Neural cell (in vitro differentiated cells): ENCODE measurements at regions not wholly inside any gene's neighbourhood (a gene's known extent, or its start where the extent isn't known, plus 50 kb on each side); places are given as distances from the start of the nearest gene placed in this dataset.
A peak's percentile ranks its signal among the peaks of the same experiment; 100 is the strongest.

Experiments used
- H2AFZ ChIP-seq: fragments of 200-600, 300-800 bp; sonication (generic), shearing (Covaris generic); 2 replicates; pipeline ENCODE4 v1.6.0; 2014; ENCODE audit warnings: low read depth, mild to moderate bottlenecking, antibody characterized with exemption, low read length, moderate library complexity
- H3F3A ChIP-seq: fragments of 200-600 bp; shearing (Covaris generic); 2 replicates; pipeline ENCODE4 v1.6.1; 2016; ENCODE audit warnings: mild to moderate bottlenecking, moderate library complexity, mixed read lengths, antibody characterized with exemption, low read length; ENCODE audit not compliant: insufficient read depth, poor library complexity, severe bottlenecking
- H3K27ac ChIP-seq: fragments of 200-600, 300-800 bp; sonication (generic), shearing (Covaris generic); 2 replicates; pipeline ENCODE4 v1.5.1; 2014; ENCODE audit warnings: mild to moderate bottlenecking, low read length, moderate library complexity
- H3K27me3 ChIP-seq: fragments of 300-800, 200-600 bp; sonication (generic), shearing (Covaris generic); 2 replicates; pipeline ENCODE4 v1.6.0; 2014; ENCODE audit warnings: mild to moderate bottlenecking, low read depth, low read length, moderate library complexity; ENCODE audit not compliant: insufficient read depth
- H3K36me3 ChIP-seq: fragments of 300-800, 200-600 bp; sonication (generic), shearing (Covaris generic); 2 replicates; pipeline ENCODE4 v1.5.1; 2014; ENCODE audit warnings: mild to moderate bottlenecking, antibody characterized with exemption, low read length, moderate library complexity; ENCODE audit not compliant: insufficient read depth
- H3K4me2 ChIP-seq: fragments of 300-800, 200-600 bp; sonication (generic), shearing (Covaris generic); 2 replicates; pipeline ENCODE4 v1.6.0; 2014; ENCODE audit warnings: mild to moderate bottlenecking, low read length
- H3K4me3 ChIP-seq: fragments of 300-800, 200-600 bp; sonication (generic), shearing (Covaris generic); 2 replicates; pipeline ENCODE4 v1.5.1; 2014; ENCODE audit warnings: mild to moderate bottlenecking, low read length, moderate library complexity
- H3K79me2 ChIP-seq: fragments of 200-600 bp; shearing (Covaris generic); replicated peaks from 2 replicates; pipeline ENCODE4 v1.6.0; 2014; ENCODE audit warnings: mild to moderate bottlenecking, low read length, moderate library complexity; ENCODE audit not compliant: insufficient read depth
- H3K9ac ChIP-seq: fragments of 300-800, 200-600 bp; sonication (generic), shearing (Covaris generic); 2 replicates; pipeline ENCODE4 v1.6.1; 2016; ENCODE audit warnings: mild to moderate bottlenecking, low read length, mixed read lengths
- H3K9me2 ChIP-seq: fragments of 200-600 bp; shearing (Covaris generic); 2 replicates; pipeline ENCODE4 v1.6.1; 2016; ENCODE audit warnings: mild to moderate bottlenecking, low read length, mixed read lengths; ENCODE audit not compliant: insufficient read depth
- H3K9me3 ChIP-seq: fragments of 200-600, 300-800 bp; sonication (generic), shearing (Covaris generic); 2 replicates; pipeline ENCODE4 v1.6.1; 2016; ENCODE audit warnings: mild to moderate bottlenecking, mixed run types, low read length, moderate library complexity, mixed read lengths
- H4K20me1 ChIP-seq: fragments of 200-600 bp; shearing (Covaris generic); 2 replicates; pipeline ENCODE4 v1.6.1; 2016; ENCODE audit warnings: mild to moderate bottlenecking, mixed run types; ENCODE audit not compliant: insufficient read depth
- EP300 ChIP-seq: fragments of 450-650 bp; conservative IDR thresholded peaks from 2 replicates; pipeline ENCODE4 v1.6.1; 2014; ENCODE audit warnings: antibody characterized with exemption, mild to moderate bottlenecking, moderate library complexity; ENCODE audit not compliant: poor library complexity, severe bottlenecking
- MXI1 ChIP-seq: fragments of 450-650 bp; conservative IDR thresholded peaks from 2 replicates; pipeline ENCODE4 v1.6.1; 2014; ENCODE audit warnings: antibody characterized with exemption, mild to moderate bottlenecking; ENCODE audit not compliant: poor library complexity, severe bottlenecking
- POLR2AphosphoS5 ChIP-seq: IDR thresholded peaks from 2 replicates; pipeline ENCODE4 v1.6.1; 2012
- RAD21 ChIP-seq: fragments of 450-650 bp; conservative IDR thresholded peaks from 2 replicates; pipeline ENCODE4 v1.6.1; 2014; ENCODE audit warnings: antibody characterized with exemption, mild to moderate bottlenecking, moderate library complexity
- SMC3 ChIP-seq: fragments of 450-650 bp; conservative IDR thresholded peaks from 2 replicates; pipeline ENCODE4 v1.6.1; 2014; ENCODE audit warnings: antibody characterized with exemption, mild to moderate bottlenecking, moderate library complexity; ENCODE audit not compliant: poor library complexity
- TAF1 ChIP-seq: IDR thresholded peaks from 2 replicates; pipeline ENCODE4 v1.6.1; 2012; ENCODE audit warnings: low read depth
- TF ChIP-seq, protein P1 (sequence below): IDR thresholded peaks from 2 replicates; pipeline ENCODE4 v1.6.1; 2012; ENCODE audit warnings: borderline replicate concordance

DNA sequence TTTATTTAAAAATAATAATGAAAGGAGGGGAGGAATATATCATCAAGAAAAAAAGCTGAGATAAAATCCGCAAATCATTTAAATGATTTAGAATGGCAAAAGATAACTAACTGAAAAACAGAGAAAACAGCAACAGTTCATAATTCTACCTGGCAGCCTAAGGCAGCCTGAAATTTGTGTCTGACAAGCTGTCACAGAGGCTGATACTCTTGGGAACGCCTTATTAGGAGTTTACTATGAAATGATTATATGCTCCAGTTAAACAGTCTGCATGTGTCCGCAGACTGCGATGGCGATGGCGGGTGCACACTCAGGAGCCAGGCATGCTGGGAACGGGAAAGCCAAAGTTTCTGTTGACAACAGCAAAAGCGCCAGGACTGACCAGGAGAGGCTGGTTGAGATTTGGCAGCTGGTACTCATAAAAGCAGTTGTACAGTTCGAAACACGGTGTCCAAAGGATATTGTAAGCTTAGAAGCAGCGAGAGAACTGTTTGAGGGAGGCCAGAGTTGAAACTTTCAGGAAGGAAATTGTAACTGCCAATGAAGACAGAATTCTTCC is 172.9 kb upstream of the MPPED2 start:
- H3K27ac ChIP-seq = no peak overlapping the region
- H3K9me2 ChIP-seq = no peaks in the 10 kb centered on the region
- peak; percentile 66 for TF ChIP-seq EP300
- TF ChIP-seq POLR2AphosphoS5 = peak; percentile 79
- TF ChIP-seq MXI1 = no peak
- TF ChIP-seq SMC3 = no peak
- TF ChIP-seq, protein P1, sequence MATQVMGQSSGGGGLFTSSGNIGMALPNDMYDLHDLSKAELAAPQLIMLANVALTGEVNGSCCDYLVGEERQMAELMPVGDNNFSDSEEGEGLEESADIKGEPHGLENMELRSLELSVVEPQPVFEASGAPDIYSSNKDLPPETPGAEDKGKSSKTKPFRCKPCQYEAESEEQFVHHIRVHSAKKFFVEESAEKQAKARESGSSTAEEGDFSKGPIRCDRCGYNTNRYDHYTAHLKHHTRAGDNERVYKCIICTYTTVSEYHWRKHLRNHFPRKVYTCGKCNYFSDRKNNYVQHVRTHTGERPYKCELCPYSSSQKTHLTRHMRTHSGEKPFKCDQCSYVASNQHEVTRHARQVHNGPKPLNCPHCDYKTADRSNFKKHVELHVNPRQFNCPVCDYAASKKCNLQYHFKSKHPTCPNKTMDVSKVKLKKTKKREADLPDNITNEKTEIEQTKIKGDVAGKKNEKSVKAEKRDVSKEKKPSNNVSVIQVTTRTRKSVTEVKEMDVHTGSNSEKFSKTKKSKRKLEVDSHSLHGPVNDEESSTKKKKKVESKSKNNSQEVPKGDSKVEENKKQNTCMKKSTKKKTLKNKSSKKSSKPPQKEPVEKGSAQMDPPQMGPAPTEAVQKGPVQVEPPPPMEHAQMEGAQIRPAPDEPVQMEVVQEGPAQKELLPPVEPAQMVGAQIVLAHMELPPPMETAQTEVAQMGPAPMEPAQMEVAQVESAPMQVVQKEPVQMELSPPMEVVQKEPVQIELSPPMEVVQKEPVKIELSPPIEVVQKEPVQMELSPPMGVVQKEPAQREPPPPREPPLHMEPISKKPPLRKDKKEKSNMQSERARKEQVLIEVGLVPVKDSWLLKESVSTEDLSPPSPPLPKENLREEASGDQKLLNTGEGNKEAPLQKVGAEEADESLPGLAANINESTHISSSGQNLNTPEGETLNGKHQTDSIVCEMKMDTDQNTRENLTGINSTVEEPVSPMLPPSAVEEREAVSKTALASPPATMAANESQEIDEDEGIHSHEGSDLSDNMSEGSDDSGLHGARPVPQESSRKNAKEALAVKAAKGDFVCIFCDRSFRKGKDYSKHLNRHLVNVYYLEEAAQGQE = peak; percentile 26

DNA sequence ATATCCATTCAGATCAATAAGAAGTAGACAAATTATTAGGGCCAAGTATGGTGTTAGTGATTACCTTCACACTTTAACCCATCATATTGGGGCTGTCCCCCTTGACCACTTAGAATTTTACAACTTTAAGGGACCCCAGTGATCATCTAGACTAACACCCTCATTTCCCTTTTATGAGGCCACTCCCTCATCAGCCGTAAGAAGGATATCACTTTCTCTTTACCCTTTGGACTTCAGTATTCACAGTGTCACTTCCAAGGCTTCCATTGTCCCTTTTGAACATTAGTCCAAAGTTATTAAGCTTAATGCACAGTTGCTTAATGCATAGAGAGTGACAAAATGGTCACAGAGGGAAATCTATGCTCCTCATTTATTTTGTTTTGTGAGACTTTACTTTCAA is 172.4 kb upstream of the MPPED2 start:
- H3K36me3 ChIP-seq = no peaks in the 10 kb centered on the region
- H4K20me1 ChIP-seq = no peaks in the 10 kb centered on the region
- no peak overlapping the region for H3K27ac ChIP-seq
- H3K4me3 ChIP-seq = no peak overlapping the region
- H3K9me2 ChIP-seq = no peaks in the 10 kb centered on the region
- no peaks in the 10 kb centered on the region for H3K79me2 ChIP-seq
- peaks cover 4% of the 10 kb centered on the region for H3K9me3 ChIP-seq
- H3F3A ChIP-seq = no peaks in the 10 kb centered on the region
- TF ChIP-seq TAF1 (no peak), RAD21 (no peak), EP300 (no peak), SMC3 (no peak), MXI1 (no peak)
- TF ChIP-seq, protein P1 = no peak
- no peak overlapping the region for H2AFZ ChIP-seq
- no peak overlapping the region for H3K9ac ChIP-seq
- no peaks in the 10 kb centered on the region for H3K27me3 ChIP-seq
- peak overlapping the region; percentile 11 for H3K4me2 ChIP-seq

More for the DNA sequence above, 172.9 kb upstream of the MPPED2 start:
- Histone ChIP-seq H3K9ac (no peak overlapping the region), H3K27me3 (no peaks in the 10 kb centered on the region), H3K4me3 (no peak overlapping the region), H3K4me2 (peak overlapping the region; percentile 11), H3K9me3 (peaks cover 4% of the 10 kb centered on the region), H3K79me2 (no peaks in the 10 kb centered on the region), H4K20me1 (no peaks in the 10 kb centered on the region), H3F3A (no peaks in the 10 kb centered on the region), H2AFZ (no peak overlapping the region), H3K36me3 (no peaks in the 10 kb centered on the region)
